Natural killer cell (primary cell): ENCODE measurements at regions not wholly inside any gene's neighbourhood (a gene's known extent, or its start where the extent isn't known, plus 50 kb on each side); places are given as distances from the start of the nearest gene placed in this dataset.

ENCODE experiments used
- ATAC-seq, 3 donors: fragments of 150-1000 bp in 2 of 3; fragments of 200-7000 bp in 1 of 3; cut with Tn5 transposase; 1 replicate in 1 of 3; 2 replicates in 2 of 3; pipeline ENCODE4 v1.10.0; 2021; ENCODE audit warnings: mild to moderate bottlenecking in 2 of 3, moderate library complexity in 2 of 3
- DNase-seq, 2 donors: peaks; one replicate each; pipeline versions ENCODE4 v3.0.0 to v3.0.0-alpha.2; 2013 to 2021; ENCODE audit warnings: mixed read lengths in 1 of 2
- H3K27ac ChIP-seq: one replicate; pipeline ENCODE4 v1.5.1; 2013; ENCODE audit warnings: mild to moderate bottlenecking, low read length
- H3K27me3 ChIP-seq: one replicate; pipeline ENCODE4 v1.6.1; 2013; ENCODE audit warnings: low read length; ENCODE audit not compliant: control insufficient read depth, insufficient read depth
- H3K36me3 ChIP-seq: one replicate; pipeline ENCODE4 v1.6.1; 2013; ENCODE audit warnings: low read length; ENCODE audit not compliant: control insufficient read depth, insufficient read depth
- H3K4me1 ChIP-seq: one replicate; pipeline ENCODE4 v1.6.1; 2013; ENCODE audit warnings: low read length; ENCODE audit not compliant: control insufficient read depth, insufficient read depth
- H3K4me3 ChIP-seq: one replicate; pipeline ENCODE4 v1.5.1; 2013; ENCODE audit warnings: low read length
- H3K9me3 ChIP-seq: one replicate; pipeline ENCODE4 v1.6.1; 2013; ENCODE audit warnings: low read length; ENCODE audit not compliant: control insufficient read depth, insufficient read depth
- H3K27ac Mint-ChIP-seq, 2 donors: one replicate each; pipeline ENCODE4 v1.8.0; 2022; ENCODE audit warnings: mild to moderate bottlenecking in 2 of 2, mixed read lengths in 2 of 2, moderate library complexity in 1 of 2
- H3K27me3 Mint-ChIP-seq, 2 donors: one replicate each; pipeline ENCODE4 v1.8.0; 2022; ENCODE audit warnings: low read depth in 2 of 2, mixed read lengths in 2 of 2
- H3K36me3 Mint-ChIP-seq: one replicate; pipeline ENCODE4 v1.8.0; 2022; ENCODE audit warnings: mixed read lengths
- H3K4me1 Mint-ChIP-seq, 2 donors: one replicate each; pipeline ENCODE4 v1.8.0; 2022; ENCODE audit warnings: mixed read lengths in 2 of 2
- H3K4me3 Mint-ChIP-seq: one replicate; pipeline ENCODE4 v1.8.0; 2022; ENCODE audit warnings: mild to moderate bottlenecking, moderate library complexity, mixed read lengths
- H3K9me3 Mint-ChIP-seq, 2 donors: one replicate each; pipeline ENCODE4 v1.8.0; 2022; ENCODE audit warnings: mixed read lengths in 2 of 2
- CTCF ChIP-seq: fragments of 200-600 bp; IDR thresholded peaks from one replicate; pipeline ENCODE4 v1.8.0; 2022; ENCODE audit warnings: antibody characterized with exemption
- WGBS: methylation state at CpG from one replicate; pipeline ENCODE4 v1.1.7; 2013; ENCODE audit warnings: missing lambda C conversion rate; ENCODE audit not compliant: insufficient coverage; 5-methylcytosine and 5-hydroxymethylcytosine counted together
- intact Hi-C: fragments of 100-400 bp; cut with micrococcal nuclease; formaldehyde crosslinking; loops from one replicate; pipeline ENCODE4 v1.14.2; 2022

- Histone ChIP-seq H3K27ac (no peak overlapping the region), H3K27me3 (no peaks in the 10 kb centered on the region), H3K9me3 (peaks cover 7% of the 10 kb centered on the region), H3K36me3 (no peaks in the 10 kb centered on the region), H3K4me3 (no peak overlapping the region), H3K4me1 (no peaks in the 10 kb centered on the region)
- DNase-seq, result no peak
- no peak overlapping the region for H3K4me3 Mint-ChIP-seq
- peaks cover 4 to 7% of the 10 kb centered on the region in 2 donors for H3K9me3 Mint-ChIP-seq
- H3K36me3 Mint-ChIP-seq, result peaks cover 20% of the 10 kb centered on the region
- no peak overlapping the region for H3K27ac Mint-ChIP-seq
- no peak for TF ChIP-seq CTCF
- intact Hi-C loops, result no loop called here
- peaks cover 10 to 20% of the 10 kb centered on the region in 2 donors for H3K4me1 Mint-ChIP-seq
- WGBS, result 86% methylated on average over 1 of the region's 2 CpGs
- no peaks in the 10 kb centered on the region for H3K27me3 Mint-ChIP-seq
- no peak for ATAC-seq
These were observed 472.4 kb upstream of the ID2 start for GRCh38 chr2:8209494-8209893.

- 91% methylated on average over 3 of the region's 3 CpGs for WGBS
- Histone ChIP-seq H3K27ac (no peak overlapping the region), H3K27me3 (no peaks in the 10 kb centered on the region), H3K36me3 (no peaks in the 10 kb centered on the region), H3K9me3 (peaks cover 7% of the 10 kb centered on the region), H3K4me3 (no peak overlapping the region), H3K4me1 (no peaks in the 10 kb centered on the region)
- intact Hi-C loops, result no loop called here
- ATAC-seq (no peak), DNase-seq (no peak)
- Mint-ChIP-seq H3K36me3 (peaks cover 16% of the 10 kb centered on the region), H3K27me3 (no peaks in the 10 kb centered on the region), H3K9me3 (peaks cover 4 to 7% of the 10 kb centered on the region in 2 donors), H3K4me3 (no peak overlapping the region), H3K27ac (no peak overlapping the region), H3K4me1 (peaks cover 16 to 32% of the 10 kb centered on the region in 2 donors)
- TF ChIP-seq CTCF, result no peak
These were observed 470.5 kb upstream of the ID2 start for GRCh38 chr2:8211384-8211783.

- H3K27ac ChIP-seq, result no peak overlapping the region
- Mint-ChIP-seq H3K4me1 (peaks cover 16 to 37% of the 10 kb centered on the region in 2 donors), H3K27ac (no peak overlapping the region), H3K36me3 (peaks cover 8% of the 10 kb centered on the region), H3K9me3 (peaks cover 4 to 6% of the 10 kb centered on the region in 2 donors), H3K27me3 (no peaks in the 10 kb centered on the region), H3K4me3 (no peak overlapping the region)
- no peaks in the 10 kb centered on the region for H3K27me3 ChIP-seq
- no peaks in the 10 kb centered on the region for H3K36me3 ChIP-seq
- ATAC-seq (no peak), DNase-seq (no peak)
- intact Hi-C loops, result no loop called here
- H3K4me3 ChIP-seq, result no peak overlapping the region
- H3K4me1 ChIP-seq, result no peaks in the 10 kb centered on the region
- H3K9me3 ChIP-seq, result peaks cover 5% of the 10 kb centered on the region
- no peak for TF ChIP-seq CTCF
- WGBS, result no CpG with 5 or more reads among the region's 3 CpGs
These were observed 469.6 kb upstream of the ID2 start for GRCh38 chr2:8212239-8212638.

- Mint-ChIP-seq H3K27ac (peak overlapping the region; percentile 23 to 53), H3K4me1 (peaks cover 21 to 42% of the 10 kb centered on the region in 2 donors), H3K36me3 (no peaks in the 10 kb centered on the region), H3K27me3 (no peaks in the 10 kb centered on the region), H3K9me3 (no peaks in the 10 kb centered on the region), H3K4me3 (no peak overlapping the region)
- no peak for DNase-seq
- no peaks in the 10 kb centered on the region for H3K36me3 ChIP-seq
- no peak overlapping the region for H3K27ac ChIP-seq
- intact Hi-C loops, result no loop called here
- no peak for ATAC-seq
- no peaks in the 10 kb centered on the region for H3K9me3 ChIP-seq
- no peak for TF ChIP-seq CTCF
- no peaks in the 10 kb centered on the region for H3K4me1 ChIP-seq
- H3K4me3 ChIP-seq, result no peak overlapping the region
- H3K27me3 ChIP-seq, result no peaks in the 10 kb centered on the region
- 91% methylated on average over 2 of the region's 4 CpGs for WGBS
These were observed 467.7 kb upstream of the ID2 start for GRCh38 chr2:8214036-8214615.
